Suppressor macrophage (primary cell): ENCODE measurements at regions not wholly inside any gene's neighbourhood (a gene's known extent, or its start where the extent isn't known, plus 50 kb on each side); places are given as distances from the start of the nearest gene placed in this dataset.
"Not testable (repeated sequence)": the region's sequence is repeated elsewhere in the genome, so short reads cannot be mapped to it uniquely, and the experiment has no call there.

Experiments
- DNase-seq, 4 experiments: peaks; one replicate each; pipeline ENCODE4 v3.0.0-alpha.2; 2020 to 2022

DNA sequence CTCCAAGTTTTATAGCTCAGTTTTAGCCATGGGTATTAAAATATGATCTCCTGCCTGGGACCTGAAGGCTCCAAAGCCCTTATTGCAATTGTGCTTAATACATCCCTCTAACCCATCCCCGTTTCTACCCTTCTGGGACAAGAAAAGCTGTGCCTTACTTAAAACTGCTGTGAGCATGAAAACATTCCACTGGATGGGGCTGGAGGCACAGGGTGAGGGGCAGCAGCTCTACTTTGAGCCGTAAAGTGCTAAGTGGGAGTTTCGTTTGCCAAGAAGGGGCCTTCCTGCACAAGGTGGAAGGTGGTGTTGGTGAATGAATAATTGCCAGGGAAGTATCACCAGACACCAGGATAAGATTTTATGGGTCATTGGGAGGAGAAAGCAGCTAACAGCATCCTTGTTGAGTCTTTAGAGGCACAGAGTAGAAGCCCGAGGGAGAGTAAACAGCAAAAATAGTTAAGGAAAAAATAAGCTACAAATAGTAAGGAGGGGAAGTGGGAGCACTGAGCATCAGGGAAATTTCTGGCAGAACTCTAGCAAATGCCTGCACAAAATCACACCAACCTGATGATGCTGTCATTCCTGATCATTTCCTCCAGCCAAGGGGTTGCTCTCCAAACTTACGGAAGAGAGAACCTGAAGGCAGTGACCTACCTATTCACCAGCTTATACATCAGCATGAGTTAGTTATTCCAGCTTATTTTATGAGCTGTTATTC, 218.4 kb downstream of the MREG start:
- no peak for DNase-seq

DNA sequence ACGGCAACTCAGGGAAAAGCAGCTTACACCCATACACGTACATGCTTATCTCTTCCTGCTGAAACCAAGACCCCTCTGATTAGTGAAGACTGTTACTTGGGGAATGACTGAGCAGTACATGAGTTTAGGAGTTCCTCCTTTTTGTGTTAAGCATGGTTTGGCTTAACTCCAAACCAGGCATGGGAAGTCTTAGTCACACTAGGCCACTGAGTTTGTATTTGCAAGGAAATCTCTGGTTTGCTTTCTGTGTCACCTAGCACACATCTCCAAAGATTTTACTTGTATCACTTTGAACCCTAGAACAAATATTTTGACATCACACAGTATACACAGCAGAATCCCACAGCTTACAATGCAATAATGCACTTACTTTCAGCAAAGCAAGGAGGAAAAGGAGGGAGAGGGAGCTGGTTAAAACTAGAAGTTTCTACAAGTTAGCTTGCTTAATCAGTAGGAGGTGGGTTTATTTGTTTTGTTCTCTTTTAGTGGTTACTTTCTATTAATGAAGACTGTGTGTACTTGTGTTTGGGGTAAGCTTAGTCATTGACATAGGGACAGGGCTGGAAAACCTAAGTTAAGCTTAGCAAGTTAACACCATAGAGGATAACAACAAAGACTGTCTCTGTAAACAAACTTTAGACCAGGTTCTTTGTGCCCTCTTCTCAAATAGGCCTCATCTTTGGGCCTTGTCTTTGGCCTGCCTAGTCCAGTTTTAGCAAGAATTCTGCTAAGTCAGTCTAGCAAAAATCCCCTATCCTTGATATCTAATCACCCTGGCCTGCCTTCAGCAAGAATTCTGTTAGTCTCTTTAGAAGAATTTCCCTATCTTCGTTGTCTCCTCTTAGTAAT, 219.4 kb downstream of the MREG start:
- peak; percentile 85 to 98 (median 92) for DNase-seq

DNA sequence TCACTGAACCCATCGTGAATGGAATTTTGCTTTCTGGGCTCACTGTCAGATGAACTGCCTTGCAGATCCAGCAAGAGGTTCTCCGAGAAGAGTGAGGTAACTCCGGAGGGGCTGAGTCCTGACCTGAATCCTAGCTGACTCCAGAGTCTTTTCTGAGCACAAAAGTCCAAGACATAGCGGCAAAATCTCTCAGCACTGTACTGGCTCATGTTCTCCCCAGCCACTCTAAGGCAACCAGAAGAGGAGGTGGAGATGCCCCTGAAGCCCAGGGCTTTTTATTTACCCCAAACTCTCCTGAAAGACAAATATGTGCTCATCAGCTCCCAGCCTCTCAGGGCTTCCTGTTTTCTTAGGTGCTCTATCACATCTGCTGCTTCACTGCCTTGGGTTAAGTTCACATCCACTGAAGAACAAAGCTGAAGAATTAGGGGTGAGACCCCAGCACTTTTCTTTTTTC, 221.8 kb downstream of the MREG start:
- peak in 3 of 4 experiments; percentile 56 to 65 (median 62) for DNase-seq

DNA sequence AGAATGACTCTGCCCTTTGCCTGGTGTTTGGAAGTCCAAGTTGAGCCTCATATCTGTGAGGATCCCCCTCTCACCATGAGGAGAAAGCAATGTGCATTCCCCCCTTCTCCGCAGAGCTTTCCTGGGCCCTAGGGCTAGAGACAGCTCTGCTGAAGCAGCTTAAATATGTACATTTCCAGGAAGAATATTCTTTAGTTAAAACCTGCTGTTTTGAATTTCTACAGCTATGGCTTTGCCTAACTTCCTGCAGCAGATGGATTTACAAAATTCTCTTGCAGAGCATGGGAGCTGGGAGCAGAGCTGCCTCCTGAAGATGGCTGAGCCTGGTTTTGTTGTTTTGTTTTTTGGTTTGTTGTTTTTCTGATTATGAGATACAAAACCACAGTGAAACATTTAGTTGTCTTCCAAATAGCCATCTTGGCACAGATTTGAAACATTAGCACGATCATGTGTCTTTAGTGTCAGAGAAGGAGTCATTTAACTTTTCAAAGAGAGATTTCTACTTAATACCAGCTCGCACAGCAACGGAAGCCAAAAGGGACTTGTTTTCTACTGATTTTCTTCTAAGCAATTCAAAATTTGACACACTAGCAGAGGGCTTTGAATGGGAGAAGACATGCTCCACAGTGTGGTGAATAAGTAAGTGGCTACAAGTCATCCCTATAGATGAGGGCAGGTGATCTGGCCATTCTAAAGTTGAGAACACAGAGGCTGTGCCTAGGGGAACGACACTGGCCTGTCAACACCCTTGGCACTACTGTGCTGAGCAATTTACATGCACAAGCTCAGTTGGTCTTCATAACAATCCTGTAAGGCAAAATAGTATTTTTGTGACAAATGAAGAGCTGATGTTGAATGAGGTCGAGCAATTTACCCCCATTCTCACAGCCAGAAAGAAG, 222.6 kb downstream of the MREG start:
- DNase-seq = no peak

DNA sequence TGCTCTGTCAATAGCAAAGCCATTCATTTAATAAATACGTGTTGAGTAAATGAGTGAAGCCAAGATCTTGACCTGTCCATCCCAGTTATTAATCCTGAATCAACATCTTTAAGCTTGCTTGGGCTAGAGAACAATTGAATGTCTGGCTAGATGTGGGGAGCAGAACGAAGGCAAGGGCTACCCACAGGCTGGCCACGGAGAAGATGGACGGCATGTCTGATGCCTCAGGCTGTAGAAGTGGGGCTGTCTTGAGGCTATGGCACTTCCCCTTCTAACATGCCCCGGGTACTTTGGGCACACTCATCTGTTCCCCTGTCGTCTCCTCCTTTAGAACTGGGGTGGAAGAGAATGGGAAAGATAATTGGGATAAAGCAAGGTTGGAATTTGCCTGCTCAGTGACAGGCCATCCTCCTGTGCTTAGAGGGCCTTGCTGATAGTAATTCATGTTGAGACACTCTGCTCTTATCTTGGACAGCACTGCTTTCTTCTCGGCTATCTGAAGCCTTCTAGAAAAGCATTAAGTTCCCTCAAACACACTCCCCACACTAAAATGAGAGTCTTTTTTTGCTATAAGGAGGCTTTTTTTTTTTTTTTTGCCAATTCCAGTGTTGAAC, 225.7 kb downstream of the MREG start:
- peak in 1 of 4 experiments; percentile 31 for DNase-seq

DNA sequence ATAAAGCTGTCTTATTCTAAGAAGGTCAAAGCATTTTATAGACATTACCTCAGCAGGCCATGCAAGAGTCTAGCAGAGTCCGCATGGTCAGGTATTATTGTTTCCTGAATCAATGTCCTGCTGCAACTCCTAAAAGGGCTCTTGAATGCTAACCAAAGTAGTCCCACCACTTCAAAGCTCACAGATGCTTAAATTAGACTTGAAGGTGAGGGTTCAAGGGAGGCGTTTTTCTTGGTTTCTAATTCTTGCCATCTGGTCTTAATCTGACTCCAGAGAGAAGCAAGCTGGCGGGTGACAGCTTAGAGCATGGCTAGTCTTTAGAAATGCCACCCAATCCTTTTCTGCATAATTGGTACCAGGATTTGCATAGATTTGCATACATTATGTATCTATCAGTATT, 226.3 kb downstream of the MREG start:
- no peak for DNase-seq

DNA sequence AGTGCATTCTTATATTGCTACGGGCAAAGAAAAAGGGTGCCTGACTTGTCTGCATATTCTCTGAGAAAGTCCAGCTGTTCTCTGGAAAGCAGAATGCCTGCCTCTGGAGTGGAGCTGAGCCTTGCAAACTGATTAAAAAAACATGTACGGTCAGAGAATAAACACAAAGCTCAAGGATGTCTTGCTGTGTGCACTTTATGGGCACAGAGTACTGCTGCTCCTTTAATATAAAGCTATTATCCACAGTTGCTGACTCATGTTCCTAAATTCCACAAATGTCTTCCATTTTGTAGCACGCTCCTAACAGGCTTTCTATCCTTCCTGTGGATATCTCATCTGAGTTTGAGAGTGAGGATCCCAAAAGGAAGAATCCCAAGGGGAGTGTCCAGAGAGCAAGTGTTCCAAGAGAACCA, 229.0 kb downstream of the MREG start:
- DNase-seq = no peak

DNA sequence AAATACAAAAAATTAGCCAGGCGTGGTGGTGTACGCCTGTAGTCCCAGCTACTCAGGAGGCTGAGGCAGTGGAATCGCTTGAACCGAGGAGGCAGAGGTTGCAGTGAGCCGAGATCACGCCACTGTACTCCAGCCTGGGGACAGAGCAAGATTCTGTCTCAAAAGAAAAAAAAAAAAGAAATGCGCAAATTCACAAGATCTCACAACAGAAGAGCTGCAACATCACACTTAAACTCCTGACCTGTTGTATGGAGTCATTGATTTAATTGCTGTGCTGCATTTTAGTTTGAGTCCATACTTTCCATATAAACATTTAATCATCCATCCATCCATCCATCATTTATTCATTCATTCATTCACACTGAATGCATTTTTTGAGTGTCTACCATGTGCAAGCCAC, 229.7 kb downstream of the MREG start:
- not testable (repeated sequence) for DNase-seq

DNA sequence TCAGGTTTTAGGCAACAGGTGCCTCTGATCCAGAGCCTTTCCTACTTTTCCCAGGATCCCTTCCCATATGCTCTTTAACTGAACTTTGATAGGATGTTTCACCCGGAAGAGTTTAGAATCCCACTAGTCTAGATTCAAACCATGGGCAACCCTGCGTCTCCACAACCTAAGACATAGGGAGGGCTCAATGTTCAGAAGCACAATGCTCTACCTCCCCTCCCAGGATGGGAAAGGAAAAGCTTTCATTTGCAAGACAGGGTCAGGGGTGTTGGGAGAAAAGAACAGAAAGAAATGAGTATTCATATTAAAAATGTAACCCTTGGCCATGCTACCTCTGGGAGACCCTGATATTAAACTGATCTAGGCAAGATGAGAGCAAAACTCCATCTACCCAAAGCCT, 230.4 kb downstream of the MREG start:
- DNase-seq = no peak

DNA sequence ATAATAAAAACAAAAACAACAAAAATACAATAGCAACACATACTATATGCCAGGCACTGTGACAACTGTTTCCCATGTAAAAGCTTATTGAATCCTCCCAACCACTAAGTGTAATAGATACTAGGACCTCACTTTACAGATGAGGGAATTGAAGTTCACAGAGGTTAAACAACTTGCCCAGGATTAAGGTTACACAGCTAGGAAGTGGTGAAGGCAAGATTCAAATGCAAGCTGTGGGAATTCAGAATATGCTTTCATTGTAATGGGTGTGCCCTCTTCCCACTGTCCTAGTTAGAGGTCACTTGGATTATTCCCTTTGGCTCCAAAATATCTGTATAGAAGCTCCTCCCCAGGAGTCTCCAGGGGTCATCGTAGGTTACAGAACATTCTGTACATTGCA, 231.1 kb downstream of the MREG start:
- DNase-seq = no peak

DNA sequence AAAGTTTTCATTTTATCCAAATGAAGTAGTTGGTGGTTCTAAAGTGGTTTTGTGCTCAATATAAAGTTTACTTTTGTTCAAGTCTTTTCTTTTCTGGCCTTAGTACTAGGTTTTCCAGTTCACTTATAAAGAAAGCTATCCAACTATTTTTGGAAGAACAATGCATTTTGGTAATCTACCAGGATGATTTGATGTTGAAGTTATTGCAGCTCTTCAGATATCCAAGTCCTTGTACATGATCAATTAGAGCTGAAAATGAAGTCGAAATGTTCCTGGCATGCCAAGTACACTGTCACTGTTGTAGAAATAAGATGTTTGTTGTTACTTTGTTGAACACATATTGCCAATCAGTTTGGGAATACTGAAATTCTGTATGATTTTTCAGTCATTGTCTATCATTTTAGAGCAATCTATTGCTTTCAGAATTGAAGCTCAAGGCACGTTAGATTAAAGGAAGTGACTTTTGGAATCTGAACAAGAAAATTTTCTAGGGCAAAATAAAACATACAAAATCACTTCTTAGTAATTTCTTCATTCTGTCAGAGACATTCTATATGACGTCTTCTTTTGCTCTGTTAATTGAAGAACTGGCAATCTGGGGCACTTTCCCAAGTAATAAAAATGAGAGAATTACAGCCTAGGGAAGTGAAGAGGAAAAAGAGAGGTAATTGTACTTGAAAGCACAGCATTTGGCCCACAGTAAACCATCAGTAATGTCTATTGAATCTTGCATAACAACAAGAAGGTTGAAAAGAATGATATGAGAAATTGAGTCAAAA, 232.3 kb downstream of the MREG start:
- DNase-seq = no peak

DNA sequence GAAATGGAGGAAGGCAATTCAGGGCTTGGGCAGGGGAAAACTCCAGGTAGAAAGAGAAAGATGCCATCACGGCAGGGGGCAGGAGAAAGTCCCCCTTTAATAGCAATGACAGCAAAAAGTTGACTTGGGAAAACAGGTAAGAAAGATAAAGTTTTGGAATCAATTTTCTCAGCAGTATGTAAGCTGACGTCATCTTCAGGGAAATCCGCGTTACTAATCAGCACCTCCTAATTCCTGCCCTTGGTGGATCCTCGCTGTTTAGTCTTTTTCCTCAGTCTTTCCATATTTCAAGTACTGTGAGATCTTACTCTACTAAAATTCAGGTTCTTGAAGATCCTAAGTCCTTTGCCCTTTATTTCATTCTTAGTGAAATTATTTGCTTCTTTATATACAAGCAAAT, 233.0 kb downstream of the MREG start:
- no peak for DNase-seq

DNA sequence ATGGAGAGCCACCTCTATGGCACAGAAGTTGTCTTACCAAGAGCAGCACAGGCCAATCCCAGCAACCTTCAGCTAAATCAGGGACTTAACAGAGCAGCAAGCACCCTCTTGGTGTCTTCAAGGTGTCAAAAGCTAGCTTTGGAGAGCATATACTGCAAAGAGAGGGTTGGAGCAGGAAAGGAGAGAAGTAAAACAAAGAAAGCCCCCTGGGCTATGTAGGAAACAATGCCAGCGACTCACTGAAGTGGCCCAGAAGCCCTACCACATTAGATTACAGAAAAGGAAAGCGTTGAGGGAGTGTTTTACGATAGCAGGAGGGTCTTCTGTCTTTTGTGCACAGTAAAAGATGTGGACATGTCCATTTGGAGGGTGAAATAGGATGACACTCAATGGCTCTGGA, 233.4 kb downstream of the MREG start:
- DNase-seq = no peak

DNA sequence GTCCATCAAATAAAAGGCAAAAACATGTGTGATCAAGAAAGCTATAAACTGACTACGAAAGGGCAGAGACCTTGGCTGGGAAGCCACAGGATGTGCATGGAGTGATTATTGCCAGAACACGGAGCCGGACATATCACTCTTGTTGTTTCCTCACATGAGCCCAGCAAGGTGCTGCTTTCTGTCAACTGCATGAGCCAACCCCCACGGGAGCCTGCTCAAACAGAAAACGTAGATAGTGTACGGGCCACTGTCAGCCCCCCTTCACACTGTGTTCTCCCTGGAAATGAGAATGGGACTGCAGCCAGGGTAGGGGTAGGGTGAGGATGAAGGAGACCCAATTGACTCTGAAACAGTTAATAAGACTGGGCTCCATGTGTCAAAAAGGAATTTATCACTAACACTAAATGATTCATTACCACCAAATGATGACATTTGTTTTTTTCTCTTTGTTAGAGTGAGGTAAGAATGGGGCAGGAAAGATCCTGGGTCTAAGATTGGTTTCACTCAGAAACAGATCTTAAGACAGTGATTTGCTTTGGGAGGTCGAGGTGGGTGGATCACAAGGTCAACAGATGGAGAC, 235.8 kb downstream of the MREG start:
- DNase-seq = no peak

DNA sequence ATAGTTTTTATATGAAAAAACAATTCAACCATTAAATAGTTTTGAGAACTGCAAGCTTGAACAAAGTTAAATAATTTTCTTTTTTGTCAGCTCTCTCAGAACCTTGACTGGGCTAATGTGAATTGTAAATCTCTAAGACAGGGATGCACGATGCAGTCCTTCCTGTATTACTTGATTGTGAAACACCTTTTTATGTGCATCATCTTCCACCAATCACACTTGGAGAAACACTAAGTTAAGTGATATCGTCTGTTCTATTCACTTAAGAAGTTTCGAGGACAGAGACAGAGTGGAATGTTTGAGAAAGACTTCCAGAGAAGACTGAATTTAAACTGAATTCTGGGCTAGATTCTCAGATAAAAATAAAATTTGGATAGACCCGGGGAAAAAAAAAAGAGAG, 238.2 kb downstream of the MREG start:
- peak in 2 of 4 experiments; percentile 34 to 37 for DNase-seq

DNA sequence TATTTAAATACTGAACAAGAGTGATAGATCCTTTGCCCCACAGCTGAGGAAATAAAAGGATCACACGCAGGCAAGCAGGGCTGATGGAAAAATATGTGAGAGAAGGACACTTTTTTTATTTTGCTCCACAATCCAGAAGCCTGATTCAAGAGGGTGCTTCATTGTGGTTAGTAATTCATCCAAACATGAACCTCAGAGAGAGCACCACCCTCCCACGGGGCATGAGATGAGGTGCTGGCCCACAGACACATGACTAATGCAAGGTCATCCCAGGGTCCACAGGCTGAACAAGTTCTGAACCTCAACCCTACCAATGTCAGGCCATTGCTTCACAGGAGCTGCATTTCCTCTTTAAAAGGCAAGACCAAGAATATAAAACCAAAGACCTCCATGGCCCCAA, 239.6 kb downstream of the MREG start:
- DNase-seq = peak; percentile 88 to 97 (median 93)

DNA sequence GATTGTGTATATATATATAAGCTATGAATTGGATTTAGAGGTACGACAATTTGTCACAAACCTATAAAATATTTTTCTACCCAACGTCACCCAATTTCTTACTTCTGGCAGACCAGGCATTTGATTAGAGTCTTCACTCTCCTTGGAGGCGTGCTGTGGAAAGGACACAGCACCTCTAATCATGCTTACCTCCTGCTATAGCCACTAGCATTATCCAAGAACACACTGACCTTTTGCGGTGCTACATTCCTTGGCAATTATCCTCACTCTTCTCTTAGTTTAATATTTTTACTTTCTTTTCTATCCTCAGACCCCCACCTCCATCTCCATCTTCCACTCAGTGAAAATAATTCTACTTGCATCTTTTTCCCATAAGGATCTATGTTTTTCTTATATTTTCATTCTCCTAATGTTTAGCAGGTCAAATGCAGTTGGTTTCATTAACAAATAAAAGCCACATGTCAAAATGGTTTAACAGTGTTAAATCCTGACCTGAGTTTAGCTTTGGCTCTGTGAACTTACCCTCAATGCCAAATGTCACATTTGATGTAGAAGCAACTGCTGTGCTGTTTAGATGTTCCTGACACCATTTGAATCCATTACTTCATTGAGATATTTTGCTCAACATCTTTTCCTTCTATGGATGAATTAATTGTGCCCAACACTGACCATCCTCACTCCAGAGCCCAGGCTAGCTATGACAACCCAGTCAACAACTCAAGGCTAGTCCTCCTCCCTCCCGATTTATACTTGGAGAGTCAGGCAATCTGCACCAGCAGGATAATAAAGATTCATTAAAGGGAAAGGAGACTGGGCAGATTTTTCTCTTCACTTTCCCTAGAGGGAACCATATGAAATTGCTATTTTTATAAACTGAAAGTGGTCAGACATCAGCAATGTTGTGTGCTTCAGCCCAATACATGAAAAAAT, 240.5 kb downstream of the MREG start:
- DNase-seq = no peak

DNA sequence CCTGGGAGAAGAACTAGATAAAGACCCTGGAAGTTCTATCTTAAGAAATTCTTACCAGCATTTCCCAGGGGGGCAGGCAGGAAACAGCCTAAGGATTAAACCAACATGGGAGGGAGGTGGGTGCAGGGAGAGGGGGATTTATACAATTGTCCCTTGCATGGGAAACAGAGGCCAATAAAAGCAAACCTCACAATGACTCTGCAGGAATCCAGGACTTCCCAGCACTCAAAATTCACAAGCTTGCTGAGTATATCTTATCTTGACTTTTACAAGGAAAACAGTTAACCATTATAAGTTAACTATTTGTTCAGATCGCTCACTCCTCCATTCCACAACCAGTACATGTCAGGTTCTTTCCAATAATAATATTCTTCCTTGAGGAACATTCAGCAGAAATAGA, 241.3 kb downstream of the MREG start:
- DNase-seq = no peak

DNA sequence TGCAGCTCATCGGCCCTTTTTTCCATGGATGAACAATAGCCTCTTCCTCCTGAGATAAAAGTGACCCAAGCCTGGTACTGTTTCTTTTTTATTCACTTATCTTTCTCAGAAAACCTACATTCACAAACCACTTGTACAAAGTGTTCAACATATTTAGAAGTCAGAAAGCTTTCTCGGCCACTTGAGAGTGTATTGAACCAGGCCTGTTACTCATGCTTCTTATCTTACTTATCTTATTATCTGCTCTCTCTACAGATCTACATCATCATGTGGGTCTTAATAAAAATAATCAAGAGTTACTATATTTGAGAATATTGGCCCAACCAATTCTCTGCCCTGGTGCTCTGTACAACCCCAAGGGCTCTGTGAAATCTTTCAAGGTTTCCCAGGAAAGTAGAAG, 242.1 kb downstream of the MREG start:
- DNase-seq = no peak

DNA sequence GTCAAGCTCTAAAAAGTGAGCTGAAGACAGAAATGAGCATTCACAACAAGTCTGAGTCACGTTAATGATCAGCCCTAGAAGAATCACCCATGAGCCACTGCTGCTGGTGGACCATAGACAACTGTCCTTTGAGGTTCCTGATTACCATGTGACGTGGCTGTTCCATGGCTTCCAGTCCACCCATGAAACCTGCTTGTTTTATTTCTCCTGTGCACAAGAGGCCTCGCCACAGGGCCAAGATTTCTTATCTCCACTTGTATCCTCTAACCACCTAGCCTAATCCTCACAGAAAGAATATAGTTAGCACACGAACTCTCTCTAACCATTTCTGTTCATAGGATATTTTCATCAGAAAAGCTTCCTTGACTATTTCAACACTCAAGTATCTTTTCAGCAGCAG, 242.7 kb downstream of the MREG start:
- DNase-seq = no peak
